ENCODE measurements at regions not wholly inside any gene's neighbourhood (a gene's known extent, or its start where the extent isn't known, plus 50 kb on each side); places are given as distances from the start of the nearest gene placed in this dataset.

DNA sequence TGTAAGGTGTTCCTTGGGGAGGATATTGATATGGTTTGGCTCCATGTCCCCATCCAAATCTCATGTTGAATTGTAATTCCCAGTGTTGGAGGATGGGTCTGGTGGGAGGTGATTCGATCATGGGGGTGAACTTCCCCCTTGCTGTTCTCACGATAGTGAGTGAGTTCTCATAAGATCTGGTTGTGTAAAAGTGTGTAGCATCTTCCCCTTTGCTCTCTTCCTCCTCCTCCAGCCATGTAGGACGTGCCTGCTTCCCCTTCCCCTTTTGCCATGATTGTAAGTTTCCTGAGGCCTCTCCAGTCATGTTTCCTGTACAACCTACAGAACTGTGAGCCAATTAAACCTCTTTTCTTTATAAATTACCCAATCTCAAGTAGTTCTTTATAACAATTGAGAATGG lies 458.7 kb downstream of the LPIN1 start:
- Histone ChIP-seq H3K27ac (ENCODE audit: low read length) (no peak overlapping the region), H3K79me2 (ENCODE audit: low read length) (no peaks in the 10 kb centered on the region), H3K36me3 (replicated peaks; ENCODE audit: low read depth, low read length) (no peaks in the 10 kb centered on the region), H3K9ac (ENCODE audit: low read length) (no peak overlapping the region), H3K4me3 (ENCODE audit: low read length) (no peak overlapping the region), H3K4me1 (ENCODE audit: low read length) (no peaks in the 10 kb centered on the region), H4K20me1 (ENCODE audit: insufficient read depth, low read length) (no peaks in the 10 kb centered on the region), H3K27me3 (ENCODE audit: low read depth, low read length) (no peaks in the 10 kb centered on the region), H2AFZ (ENCODE audit: low read depth, low read length) (no peak overlapping the region), H3K4me2 (ENCODE audit: low read length) (no peak overlapping the region), H3K9me3 (ENCODE audit: insufficient read depth, low read length) (no peaks in the 10 kb centered on the region)
- no peak for TF ChIP-seq EZH2phosphoT487 (IDR thresholded peaks at IDR 0.05; ENCODE audit: low read depth)
- TF ChIP-seq, protein P1, sequence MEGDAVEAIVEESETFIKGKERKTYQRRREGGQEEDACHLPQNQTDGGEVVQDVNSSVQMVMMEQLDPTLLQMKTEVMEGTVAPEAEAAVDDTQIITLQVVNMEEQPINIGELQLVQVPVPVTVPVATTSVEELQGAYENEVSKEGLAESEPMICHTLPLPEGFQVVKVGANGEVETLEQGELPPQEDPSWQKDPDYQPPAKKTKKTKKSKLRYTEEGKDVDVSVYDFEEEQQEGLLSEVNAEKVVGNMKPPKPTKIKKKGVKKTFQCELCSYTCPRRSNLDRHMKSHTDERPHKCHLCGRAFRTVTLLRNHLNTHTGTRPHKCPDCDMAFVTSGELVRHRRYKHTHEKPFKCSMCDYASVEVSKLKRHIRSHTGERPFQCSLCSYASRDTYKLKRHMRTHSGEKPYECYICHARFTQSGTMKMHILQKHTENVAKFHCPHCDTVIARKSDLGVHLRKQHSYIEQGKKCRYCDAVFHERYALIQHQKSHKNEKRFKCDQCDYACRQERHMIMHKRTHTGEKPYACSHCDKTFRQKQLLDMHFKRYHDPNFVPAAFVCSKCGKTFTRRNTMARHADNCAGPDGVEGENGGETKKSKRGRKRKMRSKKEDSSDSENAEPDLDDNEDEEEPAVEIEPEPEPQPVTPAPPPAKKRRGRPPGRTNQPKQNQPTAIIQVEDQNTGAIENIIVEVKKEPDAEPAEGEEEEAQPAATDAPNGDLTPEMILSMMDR (IDR thresholded peaks at IDR 0.05; ENCODE audit: low read depth, low read length): no peak

DNA sequence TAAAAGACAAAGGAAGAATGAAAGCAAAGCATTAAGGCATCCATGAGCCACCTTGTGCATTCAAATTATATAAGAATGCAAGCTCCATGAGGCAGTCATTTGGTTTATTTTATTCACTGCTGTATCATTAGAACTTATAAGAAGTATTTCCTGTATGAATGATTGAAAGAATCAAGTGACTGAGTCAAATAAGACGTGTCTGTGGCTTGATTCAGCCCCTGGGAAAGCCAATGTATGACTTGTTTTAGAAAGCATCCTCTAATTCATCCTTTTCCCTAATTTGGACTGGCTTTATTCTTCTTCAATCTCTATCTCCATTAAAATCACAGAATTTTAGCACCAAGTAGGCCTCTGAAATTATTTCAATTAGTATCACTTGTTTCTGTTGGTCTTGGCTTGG lies 461.1 kb downstream of the LPIN1 start:
- Histone ChIP-seq H3K9ac (ENCODE audit: low read length) (no peak overlapping the region), H3K36me3 (replicated peaks; ENCODE audit: low read depth, low read length) (no peaks in the 10 kb centered on the region), H3K4me2 (ENCODE audit: low read length) (no peak overlapping the region), H3K27ac (ENCODE audit: low read length) (no peak overlapping the region), H3K4me1 (ENCODE audit: low read length) (no peaks in the 10 kb centered on the region), H3K79me2 (ENCODE audit: low read length) (no peaks in the 10 kb centered on the region), H4K20me1 (ENCODE audit: insufficient read depth, low read length) (no peaks in the 10 kb centered on the region), H3K9me3 (ENCODE audit: insufficient read depth, low read length) (no peaks in the 10 kb centered on the region), H3K4me3 (ENCODE audit: low read length) (no peak overlapping the region), H2AFZ (ENCODE audit: low read depth, low read length) (no peak overlapping the region), H3K27me3 (ENCODE audit: low read depth, low read length) (no peaks in the 10 kb centered on the region)
- no peak for TF ChIP-seq EZH2phosphoT487 (IDR thresholded peaks at IDR 0.05; ENCODE audit: low read depth)
- TF ChIP-seq, protein P1 (IDR thresholded peaks at IDR 0.05; ENCODE audit: low read depth, low read length): no peak

DNA sequence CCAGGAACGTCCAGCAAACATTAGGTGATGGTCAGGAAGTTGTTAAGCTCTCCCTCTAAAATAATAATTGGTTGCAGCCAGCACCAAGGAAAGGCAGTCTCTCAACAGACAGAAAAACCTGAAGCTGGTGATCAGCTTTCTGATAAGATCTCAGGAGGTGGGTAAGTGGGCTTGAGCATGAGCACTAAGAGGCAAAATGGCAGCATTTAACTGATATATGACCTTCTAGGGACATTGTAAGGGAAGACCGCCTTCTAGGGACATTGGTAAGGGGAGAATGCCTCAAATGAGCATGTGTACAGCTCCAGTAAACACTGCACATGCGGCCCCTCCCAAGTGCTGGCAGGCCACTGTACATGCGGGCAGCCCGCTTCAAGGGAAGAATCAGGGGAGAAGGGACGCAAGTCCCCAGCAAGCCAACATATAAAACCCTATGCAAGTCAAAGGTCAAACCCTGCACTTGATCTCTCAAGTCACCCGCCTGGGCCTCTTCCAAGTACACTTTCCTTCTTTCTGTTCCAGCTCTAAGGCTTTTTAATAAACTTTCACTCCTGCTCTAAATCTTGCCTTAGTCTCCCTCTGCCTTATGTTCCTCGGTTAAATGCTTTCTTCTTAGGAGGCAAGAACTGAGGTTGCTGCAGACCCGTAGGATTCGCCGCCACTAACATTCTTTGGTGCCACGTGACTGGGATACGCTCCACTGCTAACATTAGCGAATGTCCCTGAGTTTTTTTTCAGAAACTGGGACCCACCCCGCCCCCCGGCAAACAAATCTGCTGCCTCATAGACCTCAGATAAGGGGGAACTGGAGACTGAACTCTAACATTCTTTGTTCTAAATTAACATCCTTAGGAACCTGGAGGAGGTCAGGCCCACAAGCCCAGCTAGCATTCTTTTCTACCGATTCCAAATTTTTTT lies 463.8 kb downstream of the LPIN1 start:
- no peak overlapping the region for H2AFZ ChIP-seq (ENCODE audit: low read depth, low read length)
- no peak for TF ChIP-seq EZH2phosphoT487 (IDR thresholded peaks at IDR 0.05; ENCODE audit: low read depth)
- TF ChIP-seq, protein P1 (IDR thresholded peaks at IDR 0.05; ENCODE audit: low read depth, low read length): no peak

DNA sequence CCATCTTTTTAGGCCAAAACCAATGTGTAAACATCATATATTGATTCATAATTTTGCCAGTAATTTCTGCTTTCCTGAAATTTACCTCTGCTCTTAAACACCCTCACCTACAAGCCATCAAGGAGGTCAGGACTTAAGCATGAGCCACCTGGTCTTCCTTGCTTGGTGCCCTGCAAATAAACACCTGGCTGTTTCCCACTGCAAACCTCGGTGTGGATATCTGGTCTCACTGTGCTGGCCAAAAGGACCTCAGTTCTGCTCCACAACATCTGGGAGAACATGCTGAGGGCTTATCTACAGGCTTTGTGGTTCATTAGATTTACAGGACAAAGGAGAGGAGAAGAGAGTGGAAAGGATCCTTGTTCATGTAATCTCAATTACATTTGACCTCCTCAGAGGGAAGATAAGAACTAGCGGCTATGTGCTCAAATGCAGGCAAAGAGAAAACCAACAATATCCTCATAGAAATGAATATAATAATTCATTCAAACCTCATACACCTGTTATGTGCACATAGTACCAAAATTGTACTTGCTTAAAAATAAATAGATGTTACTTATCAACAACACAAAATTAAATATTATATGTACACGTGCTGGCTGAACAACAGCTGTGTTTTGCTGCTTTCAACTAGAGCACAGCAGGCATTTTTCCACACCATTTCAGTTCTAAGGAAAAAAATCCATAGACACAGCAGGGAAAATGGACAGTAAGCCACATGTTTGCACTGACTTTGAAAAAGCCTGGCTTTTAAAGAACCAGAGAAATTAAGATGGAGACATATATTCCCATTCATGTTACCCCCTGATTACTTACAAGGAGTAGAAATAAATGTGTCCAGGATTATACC lies 465.1 kb downstream of the LPIN1 start:
- no peak overlapping the region for H3K9ac ChIP-seq (ENCODE audit: low read length)
- no peaks in the 10 kb centered on the region for H3K36me3 ChIP-seq (replicated peaks; ENCODE audit: low read depth, low read length)
- no peak overlapping the region for H3K4me2 ChIP-seq (ENCODE audit: low read length)
- TF ChIP-seq, protein P1 (IDR thresholded peaks at IDR 0.05; ENCODE audit: low read depth, low read length): no peak
- TF ChIP-seq EZH2phosphoT487 (IDR thresholded peaks at IDR 0.05; ENCODE audit: low read depth): no peak
- no peak overlapping the region for H3K4me3 ChIP-seq (ENCODE audit: low read length)
- no peak overlapping the region for H2AFZ ChIP-seq (ENCODE audit: low read depth, low read length)
- H3K9me3 ChIP-seq (ENCODE audit: insufficient read depth, low read length): no peaks in the 10 kb centered on the region
- H3K4me1 ChIP-seq (ENCODE audit: low read length): no peaks in the 10 kb centered on the region
- no peaks in the 10 kb centered on the region for H4K20me1 ChIP-seq (ENCODE audit: insufficient read depth, low read length)
- no peaks in the 10 kb centered on the region for H3K79me2 ChIP-seq (ENCODE audit: low read length)
- H3K27ac ChIP-seq (ENCODE audit: low read length): no peak overlapping the region
- no peaks in the 10 kb centered on the region for H3K27me3 ChIP-seq (ENCODE audit: low read depth, low read length)

More for the DNA sequence above, 463.8 kb downstream of the LPIN1 start:
- H3K9ac ChIP-seq (ENCODE audit: low read length): no peak overlapping the region
- no peak overlapping the region for H3K4me3 ChIP-seq (ENCODE audit: low read length)
- no peaks in the 10 kb centered on the region for H3K79me2 ChIP-seq (ENCODE audit: low read length)
- no peak overlapping the region for H3K4me2 ChIP-seq (ENCODE audit: low read length)
- H3K27ac ChIP-seq (ENCODE audit: low read length): no peak overlapping the region
- H3K27me3 ChIP-seq (ENCODE audit: low read depth, low read length): no peaks in the 10 kb centered on the region
- H4K20me1 ChIP-seq (ENCODE audit: insufficient read depth, low read length): no peaks in the 10 kb centered on the region
- no peaks in the 10 kb centered on the region for H3K36me3 ChIP-seq (replicated peaks; ENCODE audit: low read depth, low read length)
- no peaks in the 10 kb centered on the region for H3K9me3 ChIP-seq (ENCODE audit: insufficient read depth, low read length)
- no peaks in the 10 kb centered on the region for H3K4me1 ChIP-seq (ENCODE audit: low read length)
